Caco-2 (cell line): ENCODE measurements at regions not wholly inside any gene's neighbourhood (a gene's known extent, or its start where the extent isn't known, plus 50 kb on each side); places are given as distances from the start of the nearest gene placed in this dataset.

Experiments
- BruUV-seq: library from RNA; stranded (reverse); fragments of 400-500 nt; replicated peaks from 2 replicates; lab custom pipeline; 2021; lab: Mats Ljungman, UMichigan
- CTCF ChIA-PET: fragments of 300-600 bp; sonication (Branson Sonifier 250); formaldehyde crosslinking; loops from one replicate; lab custom pipeline; 2022; ENCODE audit warnings: antibody characterized with exemption; lab: Charles Lee
- POLR2A ChIA-PET: fragments of 300-600 bp; sonication (Branson Sonifier 250); formaldehyde crosslinking; loops from one replicate; lab custom pipeline; 2022; ENCODE audit warnings: antibody characterized with exemption; lab: Charles Lee
- DNase-seq, 2 experiments: peaks; one replicate each; pipeline versions ENCODE4 v3.0.0 to v3.0.0-alpha.2; 2020 to 2022
- H3K27me3 ChIP-seq: replicated peaks from 2 replicates; pipeline ENCODE4 v1.6.0; 2011; ENCODE audit warnings: low read length; ENCODE audit not compliant: control insufficient read depth, insufficient read depth
- H3K36me3 ChIP-seq: 2 replicates; pipeline ENCODE4 v1.5.1; 2011; ENCODE audit warnings: low read length; ENCODE audit not compliant: control insufficient read depth, insufficient read depth
- H3K4me1 ChIP-seq: fragments of 250-450 bp; sonication (Bioruptor Pico); 2 replicates; pipeline ENCODE4 v1.5.1; 2020; ENCODE audit warnings: mild to moderate bottlenecking
- H3K4me3 ChIP-seq: 2 replicates; pipeline ENCODE4 v1.5.1; 2011; ENCODE audit warnings: low read depth, mild to moderate bottlenecking, control low read depth, low read length
- H3K9me3 ChIP-seq: fragments of 250-450 bp; sonication (Bioruptor Pico); 2 replicates; pipeline ENCODE4 v1.5.1; 2020; ENCODE audit warnings: mild to moderate bottlenecking, moderate library complexity
- H3K27ac Mint-ChIP-seq: one replicate; pipeline ENCODE4 v1.8.0; 2022; ENCODE audit warnings: mixed read lengths; ENCODE audit not compliant: unreplicated experiment
- H3K27me3 Mint-ChIP-seq: one replicate; pipeline ENCODE4 v1.8.0; 2022; ENCODE audit warnings: mixed read lengths; ENCODE audit not compliant: insufficient read depth, unreplicated experiment
- H3K36me3 Mint-ChIP-seq: one replicate; pipeline ENCODE4 v1.8.0; 2022; ENCODE audit warnings: mild to moderate bottlenecking, mixed read lengths; ENCODE audit not compliant: insufficient read depth, unreplicated experiment
- H3K4me1 Mint-ChIP-seq: one replicate; pipeline ENCODE4 v1.8.0; 2022; ENCODE audit warnings: low read depth, mixed read lengths; ENCODE audit not compliant: unreplicated experiment
- H3K4me3 Mint-ChIP-seq: one replicate; pipeline ENCODE4 v1.8.0; 2022; ENCODE audit warnings: mild to moderate bottlenecking, moderate library complexity, mixed read lengths; ENCODE audit not compliant: unreplicated experiment
- H3K9me3 Mint-ChIP-seq: one replicate; pipeline ENCODE4 v1.8.0; 2022; ENCODE audit warnings: mixed read lengths; ENCODE audit not compliant: unreplicated experiment
- intact Hi-C: fragments of 100-400 bp; cut with micrococcal nuclease; formaldehyde crosslinking; loops from one replicate; pipeline ENCODE4 v1.10.0; 2022; ENCODE audit not compliant: unreplicated experiment
- TF ChIP-seq, protein P1 (sequence below), 2 experiments: fragments of 200-600 bp in 1 of 2; IDR thresholded peaks; 1 replicate in 1 of 2; 2 replicates in 1 of 2; pipeline versions ENCODE4 v1.5.1 to v1.8.0; 2011 to 2022; ENCODE audit warnings: antibody characterized with exemption in 1 of 2, control low read depth in 1 of 2, inconsistent platforms in 1 of 2, low read depth in 1 of 2, low read length in 1 of 2, mild to moderate bottlenecking in 1 of 2, moderate library complexity in 1 of 2; ENCODE audit not compliant: insufficient read depth in 1 of 2, severe bottlenecking in 1 of 2, unreplicated experiment in 1 of 2

- POLR2A ChIA-PET, result no interaction called here
- H3K27me3 Mint-ChIP-seq, result peaks cover 21% of the 10 kb centered on the region
Measured at GRCh38 chr10:30781670-30782121, 152.1 kb upstream of the LYZL2 start.

GRCh38 chr10:30778769-30779168, 149.2 kb upstream of the LYZL2 start:
- TF ChIP-seq, protein P1, sequence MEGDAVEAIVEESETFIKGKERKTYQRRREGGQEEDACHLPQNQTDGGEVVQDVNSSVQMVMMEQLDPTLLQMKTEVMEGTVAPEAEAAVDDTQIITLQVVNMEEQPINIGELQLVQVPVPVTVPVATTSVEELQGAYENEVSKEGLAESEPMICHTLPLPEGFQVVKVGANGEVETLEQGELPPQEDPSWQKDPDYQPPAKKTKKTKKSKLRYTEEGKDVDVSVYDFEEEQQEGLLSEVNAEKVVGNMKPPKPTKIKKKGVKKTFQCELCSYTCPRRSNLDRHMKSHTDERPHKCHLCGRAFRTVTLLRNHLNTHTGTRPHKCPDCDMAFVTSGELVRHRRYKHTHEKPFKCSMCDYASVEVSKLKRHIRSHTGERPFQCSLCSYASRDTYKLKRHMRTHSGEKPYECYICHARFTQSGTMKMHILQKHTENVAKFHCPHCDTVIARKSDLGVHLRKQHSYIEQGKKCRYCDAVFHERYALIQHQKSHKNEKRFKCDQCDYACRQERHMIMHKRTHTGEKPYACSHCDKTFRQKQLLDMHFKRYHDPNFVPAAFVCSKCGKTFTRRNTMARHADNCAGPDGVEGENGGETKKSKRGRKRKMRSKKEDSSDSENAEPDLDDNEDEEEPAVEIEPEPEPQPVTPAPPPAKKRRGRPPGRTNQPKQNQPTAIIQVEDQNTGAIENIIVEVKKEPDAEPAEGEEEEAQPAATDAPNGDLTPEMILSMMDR (IDR thresholded peaks at IDR 0.05; ENCODE audit: insufficient read depth in 1 of 2, low read depth in 1 of 2, low read length in 1 of 2, severe bottlenecking in 1 of 2, unreplicated experiment in 1 of 2), result no peak
- no peaks in the 10 kb centered on the region for H3K36me3 ChIP-seq
- no peak for DNase-seq
- H3K4me3 ChIP-seq, result no peak overlapping the region
- no peaks in the 10 kb centered on the region for H3K27me3 ChIP-seq
- intact Hi-C loops, result no loop called here
- H3K9me3 ChIP-seq, result peaks cover 5% of the 10 kb centered on the region; the same call in 1 of the 2 replicates
- BruUV-seq, result no TSS peak
- no peaks in the 10 kb centered on the region for H3K9me3 Mint-ChIP-seq
- peaks cover 15% of the 10 kb centered on the region for H3K27me3 Mint-ChIP-seq
- CTCF ChIA-PET, result no interaction called here
- H3K4me3 Mint-ChIP-seq, result no peak overlapping the region
- H3K27ac Mint-ChIP-seq, result no peak overlapping the region
- no peaks in the 10 kb centered on the region for H3K36me3 Mint-ChIP-seq
- no peaks in the 10 kb centered on the region for H3K4me1 Mint-ChIP-seq
- no peaks in the 10 kb centered on the region for H3K4me1 ChIP-seq
- POLR2A ChIA-PET, result no interaction called here

More at GRCh38 chr10:30781670-30782121, 152.1 kb upstream of the LYZL2 start:
- CTCF ChIA-PET, result no interaction called here
- Mint-ChIP-seq H3K4me3 (no peak overlapping the region), H3K9me3 (no peaks in the 10 kb centered on the region), H3K36me3 (no peaks in the 10 kb centered on the region), H3K4me1 (no peaks in the 10 kb centered on the region), H3K27ac (no peak overlapping the region)
- peaks cover 5% of the 10 kb centered on the region; the same call in 1 of the 2 replicates for H3K9me3 ChIP-seq
- no peaks in the 10 kb centered on the region for H3K4me1 ChIP-seq
- no peak overlapping the region for H3K4me3 ChIP-seq
- peaks cover 1% of the 10 kb centered on the region; the same call in 1 of the 2 replicates for H3K27me3 ChIP-seq
- BruUV-seq, result no TSS peak
- TF ChIP-seq, protein P1 (IDR thresholded peaks at IDR 0.05; ENCODE audit: insufficient read depth in 1 of 2, low read depth in 1 of 2, low read length in 1 of 2, severe bottlenecking in 1 of 2, unreplicated experiment in 1 of 2), result no peak
- DNase-seq, result no peak
- intact Hi-C loops, result loop anchor here (5.0 to 10.0 kb wide), 4 partner anchors 94 to 686 kb away; partner anchors contain the start of gene ZNF438
- H3K36me3 ChIP-seq, result no peaks in the 10 kb centered on the region

DNA sequence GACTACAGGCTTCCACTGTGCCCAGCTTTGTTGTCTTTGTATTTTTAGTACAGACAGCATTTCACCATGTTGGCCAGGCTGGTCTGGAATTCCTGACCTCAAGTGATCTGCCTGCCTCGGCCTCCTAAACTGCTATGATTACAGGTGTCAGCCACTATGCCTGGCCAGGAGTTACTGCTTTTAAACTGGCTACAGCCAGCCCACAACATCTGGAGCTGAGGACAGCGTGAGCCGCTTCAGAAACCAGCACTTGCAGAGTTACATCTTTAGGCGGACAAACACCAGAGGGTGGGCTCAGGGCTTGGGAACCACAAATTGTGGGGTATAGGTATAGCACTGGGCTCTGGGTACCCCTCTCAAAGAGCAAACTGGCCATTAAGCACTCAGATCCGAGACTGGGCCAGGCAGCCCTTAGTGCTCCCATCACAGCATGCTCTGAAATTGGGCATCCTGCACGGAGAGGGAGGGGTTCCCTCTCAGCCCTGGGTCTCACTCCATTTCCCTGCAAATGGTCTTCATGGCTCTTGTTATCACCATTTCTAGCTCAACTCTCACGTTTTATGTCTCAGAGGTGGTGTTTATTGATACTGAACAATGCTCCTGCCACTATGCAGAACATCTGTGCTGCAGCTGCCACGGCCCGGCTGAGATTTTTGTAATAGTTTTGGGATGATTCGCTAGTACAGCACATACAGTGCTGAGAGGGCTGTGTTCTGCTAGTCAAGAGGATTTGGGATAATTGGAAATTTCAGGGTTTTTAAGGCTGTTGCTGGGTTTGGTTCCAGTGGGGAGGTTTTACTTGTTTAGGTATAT, 146.4 kb upstream of the LYZL2 start:
- Mint-ChIP-seq H3K4me1 (no peaks in the 10 kb centered on the region), H3K27me3 (peaks cover 12% of the 10 kb centered on the region), H3K36me3 (no peaks in the 10 kb centered on the region), H3K27ac (no peak overlapping the region), H3K9me3 (peaks cover 8% of the 10 kb centered on the region), H3K4me3 (no peak overlapping the region)
- BruUV-seq, result no TSS peak
- no peaks in the 10 kb centered on the region for H3K4me1 ChIP-seq
- CTCF ChIA-PET, result no interaction called here
- intact Hi-C loops, result no loop called here
- DNase-seq, result no peak
- H3K27me3 ChIP-seq, result no peaks in the 10 kb centered on the region
- peaks cover 7% of the 10 kb centered on the region for H3K9me3 ChIP-seq
- H3K36me3 ChIP-seq, result no peaks in the 10 kb centered on the region
- TF ChIP-seq, protein P1 (IDR thresholded peaks at IDR 0.05; ENCODE audit: insufficient read depth in 1 of 2, low read depth in 1 of 2, low read length in 1 of 2, severe bottlenecking in 1 of 2, unreplicated experiment in 1 of 2), result no peak
- no peak overlapping the region for H3K4me3 ChIP-seq
- POLR2A ChIA-PET, result no interaction called here
